ENCODE measurements at regions not wholly inside any gene's neighbourhood (a gene's known extent, or its start where the extent isn't known, plus 50 kb on each side); places are given as distances from the start of the nearest gene placed in this dataset.

DNA sequence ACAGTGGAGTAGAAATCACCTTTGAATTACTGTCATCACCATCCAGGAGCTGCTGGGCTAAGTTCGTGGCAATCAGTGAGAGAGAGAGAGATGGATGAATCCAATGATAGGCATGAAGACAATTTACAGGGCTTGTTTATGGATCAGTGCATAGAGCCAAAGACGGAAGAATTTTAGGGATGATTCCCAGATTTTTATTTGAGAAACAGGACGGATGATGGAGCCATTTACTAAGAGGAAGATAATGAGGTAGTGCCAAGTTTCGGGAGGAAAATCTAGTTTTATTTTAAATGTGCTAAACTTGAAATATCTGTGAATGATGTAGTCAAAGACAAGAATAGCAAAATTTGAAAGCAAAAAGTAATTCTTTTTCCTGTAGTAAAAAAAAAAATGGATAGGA, 394.2 kb upstream of the PAPPA start:
- Histone ChIP-seq H3K4me1 (ENCODE audit: control insufficient read depth, insufficient read depth, low read length) (0 out of 2 replicates have a peak, but pooled peaks cover 4% of the 10 kb centered on the region), H3K27me3 (ENCODE audit: control insufficient read depth, insufficient read depth, low read length) (no peaks in the 10 kb centered on the region), H3K9ac (ENCODE audit: low read length) (no peak overlapping the region), H3K27ac (ENCODE audit: low read depth, low read length) (no peak overlapping the region), H3K4me3 (ENCODE audit: low read depth, low read length) (no peak overlapping the region), H3K9me3 (ENCODE audit: control insufficient read depth, insufficient read depth, low read depth, low read length) (no peaks in the 10 kb centered on the region), H3K36me3 (ENCODE audit: control insufficient read depth, insufficient read depth, low read length) (no peaks in the 10 kb centered on the region)

DNA sequence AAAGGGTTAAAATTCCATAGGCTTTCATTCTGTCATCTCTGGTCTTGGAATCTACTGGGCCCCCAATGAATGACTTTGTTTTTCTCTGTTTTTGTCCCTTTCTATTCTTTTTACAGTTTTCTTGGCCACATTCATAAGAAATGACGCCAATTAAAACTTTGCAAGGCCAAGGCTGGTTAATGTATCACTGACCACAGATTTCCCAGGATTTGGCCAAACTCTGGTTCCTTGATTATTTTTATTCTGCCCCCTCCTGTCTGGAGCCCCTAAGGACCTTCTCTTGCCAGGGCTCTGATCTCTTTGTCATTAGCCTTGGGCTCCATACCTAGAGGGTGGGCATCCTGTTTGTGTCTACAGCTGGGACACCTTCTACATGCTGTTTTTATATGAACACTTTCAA, 388.9 kb upstream of the PAPPA start:
- Histone ChIP-seq H3K27me3 (ENCODE audit: control insufficient read depth, insufficient read depth, low read length) (no peaks in the 10 kb centered on the region), H3K4me1 (ENCODE audit: control insufficient read depth, insufficient read depth, low read length) (no peaks in the 10 kb centered on the region), H3K9me3 (ENCODE audit: control insufficient read depth, insufficient read depth, low read depth, low read length) (no peaks in the 10 kb centered on the region), H3K9ac (ENCODE audit: low read length) (no peak overlapping the region), H3K27ac (ENCODE audit: low read depth, low read length) (no peak overlapping the region), H3K4me3 (ENCODE audit: low read depth, low read length) (no peak overlapping the region), H3K36me3 (ENCODE audit: control insufficient read depth, insufficient read depth, low read length) (no peaks in the 10 kb centered on the region)

DNA sequence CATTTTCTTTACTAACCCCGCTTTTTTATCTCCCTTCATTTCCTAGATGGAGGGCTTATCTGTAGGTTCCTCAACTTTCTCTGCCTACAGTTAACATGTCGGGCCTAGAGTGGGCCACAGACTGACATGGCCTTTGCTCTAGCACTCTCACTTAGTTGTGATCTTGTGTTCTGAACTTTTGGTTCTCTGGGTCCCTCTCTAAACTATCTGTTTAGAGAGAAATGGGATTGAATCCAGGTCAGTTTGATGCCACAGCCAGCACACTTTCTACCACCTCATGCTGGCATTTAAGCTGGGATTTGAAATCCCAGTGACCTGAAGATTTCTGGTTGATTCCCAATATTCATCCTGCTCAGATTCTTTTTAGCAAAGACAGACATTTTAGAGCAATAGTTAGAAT, 388.5 kb upstream of the PAPPA start:
- Histone ChIP-seq H3K9me3 (ENCODE audit: control insufficient read depth, insufficient read depth, low read depth, low read length) (no peaks in the 10 kb centered on the region), H3K27me3 (ENCODE audit: control insufficient read depth, insufficient read depth, low read length) (no peaks in the 10 kb centered on the region), H3K4me3 (ENCODE audit: low read depth, low read length) (no peak overlapping the region)

DNA sequence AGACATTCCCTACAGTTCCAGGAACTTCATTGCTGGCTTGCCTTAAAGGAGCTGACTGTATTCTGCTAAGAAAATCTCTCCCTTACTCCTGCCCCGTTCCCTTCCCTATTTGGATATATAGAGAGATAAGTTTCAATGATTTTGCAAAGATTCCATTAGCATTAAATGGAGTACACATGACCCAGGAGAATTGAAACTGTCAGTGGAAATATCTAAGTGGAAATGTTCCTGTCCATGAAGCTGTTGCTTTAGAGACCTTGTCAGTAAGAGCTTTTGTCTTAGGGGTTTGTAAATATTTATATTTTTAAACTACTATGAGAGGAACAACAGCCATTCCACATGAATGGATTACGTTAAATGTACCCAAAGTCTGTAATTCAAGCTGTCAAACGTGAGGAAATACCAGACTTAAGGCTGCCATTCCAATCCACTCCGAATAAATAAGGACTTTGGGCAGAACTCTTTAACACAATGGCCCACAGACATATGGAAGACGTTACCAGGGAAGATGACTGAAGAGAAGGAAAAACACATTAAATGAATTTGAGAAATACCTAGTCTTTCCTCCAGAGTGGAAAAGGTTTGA, 387.1 kb upstream of the PAPPA start:
- no peaks in the 10 kb centered on the region for H3K36me3 ChIP-seq (ENCODE audit: control insufficient read depth, insufficient read depth, low read length)
- H3K9ac ChIP-seq (ENCODE audit: low read length): no peak overlapping the region
- no peaks in the 10 kb centered on the region for H3K9me3 ChIP-seq (ENCODE audit: control insufficient read depth, insufficient read depth, low read depth, low read length)
- H3K4me1 ChIP-seq (ENCODE audit: control insufficient read depth, insufficient read depth, low read length): no peaks in the 10 kb centered on the region
- H3K27ac ChIP-seq (ENCODE audit: low read depth, low read length): no peak overlapping the region
- no peaks in the 10 kb centered on the region for H3K27me3 ChIP-seq (ENCODE audit: control insufficient read depth, insufficient read depth, low read length)
- H3K4me3 ChIP-seq (ENCODE audit: low read depth, low read length): no peak overlapping the region

More for the DNA sequence above, 388.5 kb upstream of the PAPPA start:
- Histone ChIP-seq H3K27ac (ENCODE audit: low read depth, low read length) (no peak overlapping the region), H3K9ac (ENCODE audit: low read length) (no peak overlapping the region), H3K36me3 (ENCODE audit: control insufficient read depth, insufficient read depth, low read length) (no peaks in the 10 kb centered on the region), H3K4me1 (ENCODE audit: control insufficient read depth, insufficient read depth, low read length) (no peaks in the 10 kb centered on the region)

- H3K27me3 ChIP-seq (ENCODE audit: control insufficient read depth, insufficient read depth, low read length): no peaks in the 10 kb centered on the region
- no peak overlapping the region for H3K4me3 ChIP-seq (ENCODE audit: low read depth, low read length)
- no peaks in the 10 kb centered on the region for H3K9me3 ChIP-seq (ENCODE audit: control insufficient read depth, insufficient read depth, low read depth, low read length)
- no peak overlapping the region for H3K9ac ChIP-seq (ENCODE audit: low read length)
- H3K4me1 ChIP-seq (ENCODE audit: control insufficient read depth, insufficient read depth, low read length): no peaks in the 10 kb centered on the region
- H3K27ac ChIP-seq (ENCODE audit: low read depth, low read length): no peak overlapping the region
- no peaks in the 10 kb centered on the region for H3K36me3 ChIP-seq (ENCODE audit: control insufficient read depth, insufficient read depth, low read length)
These were observed 383.1 kb upstream of the PAPPA start for GRCh38 chr9:115770521-115770920.

- Histone ChIP-seq H3K9me3 (ENCODE audit: control insufficient read depth, insufficient read depth, low read depth, low read length) (no peaks in the 10 kb centered on the region), H3K36me3 (ENCODE audit: control insufficient read depth, insufficient read depth, low read length) (no peaks in the 10 kb centered on the region), H3K27me3 (ENCODE audit: control insufficient read depth, insufficient read depth, low read length) (no peaks in the 10 kb centered on the region), H3K4me1 (ENCODE audit: control insufficient read depth, insufficient read depth, low read length) (no peaks in the 10 kb centered on the region), H3K27ac (ENCODE audit: low read depth, low read length) (no peak overlapping the region), H3K9ac (ENCODE audit: low read length) (no peak overlapping the region), H3K4me3 (ENCODE audit: low read depth, low read length) (no peak overlapping the region)
These were observed 377.9 kb upstream of the PAPPA start for GRCh38 chr9:115775659-115776058.

- H3K9me3 ChIP-seq (ENCODE audit: control insufficient read depth, insufficient read depth, low read depth, low read length): no peaks in the 10 kb centered on the region
- H3K36me3 ChIP-seq (ENCODE audit: control insufficient read depth, insufficient read depth, low read length): no peaks in the 10 kb centered on the region
- no peak overlapping the region for H3K9ac ChIP-seq (ENCODE audit: low read length)
- H3K27ac ChIP-seq (ENCODE audit: low read depth, low read length): no peak overlapping the region
- H3K4me1 ChIP-seq (ENCODE audit: control insufficient read depth, insufficient read depth, low read length): no peaks in the 10 kb centered on the region
- no peak overlapping the region for H3K4me3 ChIP-seq (ENCODE audit: low read depth, low read length)
- H3K27me3 ChIP-seq (ENCODE audit: control insufficient read depth, insufficient read depth, low read length): no peaks in the 10 kb centered on the region
These were observed 376.0 kb upstream of the PAPPA start for GRCh38 chr9:115777610-115778009.

DNA sequence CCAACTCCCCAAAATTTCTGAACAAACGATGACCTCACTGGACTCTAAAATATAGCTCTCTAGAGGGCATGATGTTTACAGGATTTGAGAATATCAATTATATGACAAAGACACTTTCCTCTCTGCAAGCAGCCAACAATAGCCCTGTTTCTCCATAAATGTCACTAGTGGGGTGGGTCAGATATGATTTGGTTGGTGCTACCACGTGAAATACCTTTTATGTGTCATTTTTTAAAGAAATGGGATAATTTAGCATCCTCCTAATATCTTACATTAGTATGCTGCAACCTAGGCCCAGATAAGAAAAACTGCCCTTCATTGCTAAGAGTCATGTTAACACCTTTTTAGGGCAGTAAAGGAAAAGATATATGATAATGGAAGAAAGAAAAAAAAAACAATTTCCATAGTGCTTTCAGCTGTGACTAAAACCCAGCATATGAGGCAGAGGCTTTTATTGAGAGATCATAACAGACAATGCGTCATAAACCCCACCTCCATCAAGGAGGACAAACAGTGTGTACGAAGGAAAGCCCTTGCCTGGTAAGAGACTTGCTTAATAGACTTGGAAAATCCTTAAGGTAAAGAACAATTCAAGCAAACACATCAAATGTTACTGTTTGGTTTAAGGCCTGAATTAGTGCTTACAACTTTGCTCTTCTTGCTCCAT, 372.4 kb upstream of the PAPPA start:
- Histone ChIP-seq H3K4me3 (ENCODE audit: low read depth, low read length) (no peak overlapping the region), H3K4me1 (ENCODE audit: control insufficient read depth, insufficient read depth, low read length) (no peaks in the 10 kb centered on the region), H3K9ac (ENCODE audit: low read length) (no peak overlapping the region), H3K27ac (ENCODE audit: low read depth, low read length) (no peak overlapping the region), H3K27me3 (ENCODE audit: control insufficient read depth, insufficient read depth, low read length) (no peaks in the 10 kb centered on the region), H3K9me3 (ENCODE audit: control insufficient read depth, insufficient read depth, low read depth, low read length) (peaks cover 10% of the 10 kb centered on the region), H3K36me3 (ENCODE audit: control insufficient read depth, insufficient read depth, low read length) (no peaks in the 10 kb centered on the region)

DNA sequence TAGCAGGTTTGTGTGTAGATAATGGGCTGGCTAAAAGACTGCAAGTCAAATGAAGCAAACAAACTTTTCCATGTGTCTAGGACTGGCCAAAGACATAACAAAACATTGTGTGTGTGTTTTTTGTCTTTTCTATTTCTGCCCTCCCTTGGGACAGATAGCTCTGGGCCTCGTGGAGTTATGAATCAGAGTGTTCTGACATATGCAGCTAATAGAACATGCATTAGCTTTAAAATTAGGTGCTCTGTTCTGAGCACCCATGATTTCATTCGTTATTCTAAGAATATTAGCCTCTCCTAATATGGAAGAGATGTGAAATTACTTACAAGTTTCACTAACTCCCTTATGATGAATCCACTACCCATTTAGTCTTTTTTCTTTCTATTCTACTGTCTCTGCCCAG, 367.3 kb upstream of the PAPPA start:
- Histone ChIP-seq H3K27ac (ENCODE audit: low read depth, low read length) (no peak overlapping the region), H3K9me3 (ENCODE audit: control insufficient read depth, insufficient read depth, low read depth, low read length) (peaks cover 10% of the 10 kb centered on the region), H3K4me3 (ENCODE audit: low read depth, low read length) (no peak overlapping the region), H3K4me1 (ENCODE audit: control insufficient read depth, insufficient read depth, low read length) (0 out of 2 replicates have a peak, but pooled peaks cover 8% of the 10 kb centered on the region), H3K9ac (ENCODE audit: low read length) (no peak overlapping the region), H3K27me3 (ENCODE audit: control insufficient read depth, insufficient read depth, low read length) (no peaks in the 10 kb centered on the region), H3K36me3 (ENCODE audit: control insufficient read depth, insufficient read depth, low read length) (no peaks in the 10 kb centered on the region)

GRCh38 chr9:115790520-115790919, 363.1 kb upstream of the PAPPA start:
- Histone ChIP-seq H3K27ac (ENCODE audit: low read depth, low read length) (no peak overlapping the region), H3K9ac (ENCODE audit: low read length) (no peak overlapping the region), H3K4me1 (ENCODE audit: control insufficient read depth, insufficient read depth, low read length) (0 out of 2 replicates have a peak, but pooled peaks cover 8% of the 10 kb centered on the region)

GRCh38 chr9:115794921-115795475, 358.6 kb upstream of the PAPPA start:
- no peaks in the 10 kb centered on the region; the same call in 1 of the 2 replicates for H3K36me3 ChIP-seq (ENCODE audit: control insufficient read depth, insufficient read depth, low read length)
- H3K4me3 ChIP-seq (ENCODE audit: low read depth, low read length): no peak overlapping the region
- H3K9me3 ChIP-seq (ENCODE audit: control insufficient read depth, insufficient read depth, low read depth, low read length): no peaks in the 10 kb centered on the region
- no peak overlapping the region for H3K27ac ChIP-seq (ENCODE audit: low read depth, low read length)
- no peak overlapping the region for H3K9ac ChIP-seq (ENCODE audit: low read length)
- no peaks in the 10 kb centered on the region for H3K27me3 ChIP-seq (ENCODE audit: control insufficient read depth, insufficient read depth, low read length)
- H3K4me1 ChIP-seq (ENCODE audit: control insufficient read depth, insufficient read depth, low read length): no peaks in the 10 kb centered on the region

More at GRCh38 chr9:115790520-115790919, 363.1 kb upstream of the PAPPA start:
- no peaks in the 10 kb centered on the region for H3K9me3 ChIP-seq (ENCODE audit: control insufficient read depth, insufficient read depth, low read depth, low read length)
- no peaks in the 10 kb centered on the region; the same call in 1 of the 2 replicates for H3K36me3 ChIP-seq (ENCODE audit: control insufficient read depth, insufficient read depth, low read length)
- no peaks in the 10 kb centered on the region for H3K27me3 ChIP-seq (ENCODE audit: control insufficient read depth, insufficient read depth, low read length)
- no peak overlapping the region for H3K4me3 ChIP-seq (ENCODE audit: low read depth, low read length)

All from HUES6 (cell line).